T-cell (primary cell): ENCODE measurements at regions not wholly inside any gene's neighbourhood (a gene's known extent, or its start where the extent isn't known, plus 50 kb on each side); places are given as distances from the start of the nearest gene placed in this dataset.

Experiments used
- ATAC-seq, 4 experiments: fragments of 200-7000 bp in 3 of 4; fragments of 150-1000 bp in 1 of 4; cut with Tn5 transposase; replicated peaks in 1 of 4; 1 replicate in 3 of 4; 2 replicates in 1 of 4; pipeline ENCODE4 v1.10.0; 2021; ENCODE audit warnings: moderate library complexity in 3 of 4, mild to moderate bottlenecking in 2 of 4, moderate number of reproducible peaks in 1 of 4
- CTCF ChIA-PET, 2 donors: fragments of 300-600 bp; sonication (Branson Sonifier 250); formaldehyde crosslinking; loops; one replicate each; lab custom pipeline; 2022; ENCODE audit warnings: antibody characterized with exemption in 2 of 2; lab: Charles Lee
- POLR2A ChIA-PET, 2 donors: fragments of 300-600 bp; sonication (Branson Sonifier 250); formaldehyde crosslinking; loops; one replicate each; lab custom pipeline; 2022; ENCODE audit warnings: antibody characterized with exemption in 2 of 2; lab: Charles Lee
- DNase-seq, 35 experiments: peaks; one replicate each; pipeline versions ENCODE4 v3.0.0 to v3.0.0-alpha.2; 2013 to 2023
- H3K27ac ChIP-seq: one replicate; pipeline ENCODE4 v1.5.1; 2013; ENCODE audit warnings: low read length
- H3K27me3 ChIP-seq, 2 experiments: replicated peaks in 1 of 2; 1 replicate in 1 of 2; 2 replicates in 1 of 2; pipeline versions ENCODE4 v1.6.1 to v1.7.0; 2013; ENCODE audit warnings: low read length in 1 of 2, mixed read lengths in 1 of 2; ENCODE audit not compliant: control insufficient read depth in 2 of 2, insufficient read depth in 2 of 2; ENCODE audit errors: extremely low read depth in 1 of 2
- H3K36me3 ChIP-seq, 2 donors: 1 replicate in 1 of 2; 2 replicates in 1 of 2; pipeline versions ENCODE4 v1.6.1 to v1.7.0; 2013; ENCODE audit warnings: low read length in 1 of 2; ENCODE audit not compliant: control insufficient read depth in 2 of 2, insufficient read depth in 1 of 2; ENCODE audit errors: extremely low read depth in 1 of 2
- H3K4me1 ChIP-seq, 2 experiments: 1 replicate in 1 of 2; 2 replicates in 1 of 2; pipeline versions ENCODE4 v1.6.1 to v1.7.0; 2013; ENCODE audit warnings: low read length in 2 of 2, mixed read lengths in 1 of 2; ENCODE audit not compliant: insufficient read depth in 2 of 2, control insufficient read depth in 1 of 2; ENCODE audit errors: extremely low read depth in 1 of 2
- H3K4me3 ChIP-seq, 2 donors: 1 replicate in 1 of 2; 2 replicates in 1 of 2; pipeline versions ENCODE4 v1.5.1 to v1.7.0; 2013; ENCODE audit warnings: mild to moderate bottlenecking in 2 of 2, low read length in 1 of 2, moderate library complexity in 1 of 2; ENCODE audit not compliant: control insufficient read depth in 1 of 2; ENCODE audit errors: extremely low read depth in 1 of 2
- H3K9me3 ChIP-seq: 2 replicates; pipeline ENCODE4 v1.7.0; 2013
- H3K27ac Mint-ChIP-seq, 2 donors: one replicate each; pipeline ENCODE4 v1.8.0; 2020 to 2021; ENCODE audit warnings: mild to moderate bottlenecking in 2 of 2, mixed read lengths in 2 of 2
- H3K27me3 Mint-ChIP-seq, 2 donors: one replicate each; pipeline ENCODE4 v1.8.0; 2021 to 2022; ENCODE audit warnings: mixed read lengths in 2 of 2
- H3K36me3 Mint-ChIP-seq: one replicate; pipeline ENCODE4 v1.8.0; 2021; ENCODE audit warnings: mixed read lengths
- H3K4me1 Mint-ChIP-seq, 3 donors: one replicate each; pipeline ENCODE4 v1.8.0; 2020 to 2022; ENCODE audit warnings: mixed read lengths in 3 of 3, mild to moderate bottlenecking in 1 of 3
- H3K4me3 Mint-ChIP-seq, 3 donors: one replicate each; pipeline ENCODE4 v1.8.0; 2020 to 2022; ENCODE audit warnings: mild to moderate bottlenecking in 3 of 3, mixed read lengths in 3 of 3, moderate library complexity in 3 of 3
- H3K9me3 Mint-ChIP-seq, 3 donors: one replicate each; pipeline ENCODE4 v1.8.0; 2020 to 2022; ENCODE audit warnings: mixed read lengths in 3 of 3
- WGBS: methylation state at CpG from one replicate; pipeline ENCODE4 v1.1.5; 2013; ENCODE audit warnings: missing lambda C conversion rate; ENCODE audit not compliant: insufficient coverage; 5-methylcytosine and 5-hydroxymethylcytosine counted together

- ATAC-seq, result no peak
- H3K4me1 Mint-ChIP-seq, result no peaks in the 10 kb centered on the region
- DNase-seq, result no peak
- H3K4me3 Mint-ChIP-seq, result no peak overlapping the region
- Histone ChIP-seq H3K4me1 (no peaks in the 10 kb centered on the region), H3K27ac (no peak overlapping the region), H3K4me3 (no peak overlapping the region), H3K9me3 (no peaks in the 10 kb centered on the region), H3K36me3 (no peaks in the 10 kb centered on the region), H3K27me3 (peaks cover 0 to 5% of the 10 kb centered on the region in 2 experiments)
- H3K9me3 Mint-ChIP-seq, result no peaks in the 10 kb centered on the region
- POLR2A ChIA-PET, result no interaction called here
- peaks cover 0 to 2% of the 10 kb centered on the region in 2 donors for H3K27me3 Mint-ChIP-seq
- CTCF ChIA-PET, result no interaction called here
- no peak overlapping the region for H3K27ac Mint-ChIP-seq
- no peaks in the 10 kb centered on the region for H3K36me3 Mint-ChIP-seq
- no CpG with 5 or more reads among the region's 4 CpGs for WGBS
Measured at GRCh38 chr5:38162625-38163024, 95.7 kb upstream of the EGFLAM start.

- WGBS, result no CpG with 5 or more reads among the region's 2 CpGs
- peaks cover 5 to 18% of the 10 kb centered on the region in 2 donors for H3K27me3 Mint-ChIP-seq
- no peaks in the 10 kb centered on the region for H3K36me3 Mint-ChIP-seq
- ChIA-PET CTCF (interaction anchor here in 1 of 2 donors (0.7 kb wide), 1 partner anchor 11 kb away, joined by 3 read pairs; no protein-coding TSS in a partner anchor), POLR2A (no interaction called here)
- Histone ChIP-seq H3K4me3 (no peak overlapping the region), H3K9me3 (no peaks in the 10 kb centered on the region), H3K27me3 (peaks cover 0 to 2% of the 10 kb centered on the region in 2 experiments), H3K4me1 (no peaks in the 10 kb centered on the region), H3K27ac (no peak overlapping the region), H3K36me3 (no peaks in the 10 kb centered on the region)
- no peak overlapping the region for H3K4me3 Mint-ChIP-seq
- no peak overlapping the region for H3K27ac Mint-ChIP-seq
- H3K4me1 Mint-ChIP-seq, result no peaks in the 10 kb centered on the region
- ATAC-seq (no peak), DNase-seq (no peak)
- H3K9me3 Mint-ChIP-seq, result no peaks in the 10 kb centered on the region
Measured at GRCh38 chr5:38157024-38157423, 101.3 kb upstream of the EGFLAM start.

GRCh38 chr5:38154615-38155204, 103.6 kb upstream of the EGFLAM start:
- no peak overlapping the region for H3K27ac ChIP-seq
- no peak overlapping the region for H3K27ac Mint-ChIP-seq
- H3K4me3 ChIP-seq, result no peak overlapping the region
- H3K27me3 Mint-ChIP-seq, result peaks cover 2 to 26% of the 10 kb centered on the region in 2 donors
- no peaks in the 10 kb centered on the region for H3K9me3 Mint-ChIP-seq
- no peak for ATAC-seq
- H3K4me1 Mint-ChIP-seq, result no peaks in the 10 kb centered on the region
- no peak for DNase-seq
- ChIA-PET CTCF (no interaction called here), POLR2A (no interaction called here)
- no peak overlapping the region for H3K4me3 Mint-ChIP-seq
- H3K4me1 ChIP-seq, result no peaks in the 10 kb centered on the region
- H3K27me3 ChIP-seq, result peaks cover 2 to 3% of the 10 kb centered on the region in 2 experiments
- H3K9me3 ChIP-seq, result no peaks in the 10 kb centered on the region
- H3K36me3 ChIP-seq, result no peaks in the 10 kb centered on the region
- WGBS, result 83% methylated on average over 1 of the region's 1 CpG
- H3K36me3 Mint-ChIP-seq, result no peaks in the 10 kb centered on the region

GRCh38 chr5:38151878-38152277, 106.5 kb upstream of the EGFLAM start:
- no peak overlapping the region for H3K27ac Mint-ChIP-seq
- no peak overlapping the region for H3K4me3 Mint-ChIP-seq
- ChIA-PET POLR2A (no interaction called here), CTCF (no interaction called here)
- H3K27ac ChIP-seq, result no peak overlapping the region
- ATAC-seq (no peak), DNase-seq (no peak)
- no peaks in the 10 kb centered on the region for H3K36me3 Mint-ChIP-seq
- 17% methylated on average over 1 of the region's 2 CpGs for WGBS
- no peak overlapping the region for H3K4me3 ChIP-seq
- peaks cover 2 to 3% of the 10 kb centered on the region in 2 experiments for H3K27me3 ChIP-seq
- no peaks in the 10 kb centered on the region for H3K36me3 ChIP-seq
- no peaks in the 10 kb centered on the region for H3K9me3 ChIP-seq
- peaks cover 2 to 26% of the 10 kb centered on the region in 2 donors for H3K27me3 Mint-ChIP-seq
- H3K9me3 Mint-ChIP-seq, result no peaks in the 10 kb centered on the region
- no peaks in the 10 kb centered on the region for H3K4me1 ChIP-seq
- no peaks in the 10 kb centered on the region for H3K4me1 Mint-ChIP-seq

GRCh38 chr5:38149815-38150195, 108.6 kb upstream of the EGFLAM start:
- H3K36me3 ChIP-seq, result no peaks in the 10 kb centered on the region
- ChIA-PET CTCF (no interaction called here), POLR2A (interaction anchor here in 1 of 2 donors (0.5 kb wide), 1 partner anchor 516 kb away, joined by 7 read pairs; no protein-coding TSS in a partner anchor)
- H3K4me1 Mint-ChIP-seq, result no peaks in the 10 kb centered on the region
- H3K27me3 ChIP-seq, result peaks cover 2 to 3% of the 10 kb centered on the region in 2 experiments
- no peak overlapping the region for H3K27ac Mint-ChIP-seq
- H3K27ac ChIP-seq, result no peak overlapping the region
- DNase-seq (no peak), ATAC-seq (no peak)
- peaks cover 0 to 20% of the 10 kb centered on the region in 2 donors for H3K27me3 Mint-ChIP-seq
- no peaks in the 10 kb centered on the region for H3K36me3 Mint-ChIP-seq
- no peak overlapping the region for H3K4me3 Mint-ChIP-seq
- H3K9me3 ChIP-seq, result no peaks in the 10 kb centered on the region
- H3K9me3 Mint-ChIP-seq, result no peaks in the 10 kb centered on the region
- no peak overlapping the region for H3K4me3 ChIP-seq
- H3K4me1 ChIP-seq, result no peaks in the 10 kb centered on the region

GRCh38 chr5:38148021-38148625, 110.2 kb upstream of the EGFLAM start:
- Mint-ChIP-seq H3K36me3 (no peaks in the 10 kb centered on the region), H3K9me3 (no peaks in the 10 kb centered on the region), H3K27ac (no peak overlapping the region), H3K4me1 (no peaks in the 10 kb centered on the region), H3K4me3 (no peak overlapping the region), H3K27me3 (peaks cover 0 to 16% of the 10 kb centered on the region in 2 donors)
- Histone ChIP-seq H3K4me1 (no peaks in the 10 kb centered on the region), H3K9me3 (no peaks in the 10 kb centered on the region), H3K4me3 (no peak overlapping the region), H3K36me3 (no peaks in the 10 kb centered on the region), H3K27ac (no peak overlapping the region), H3K27me3 (peaks cover 0 to 3% of the 10 kb centered on the region in 2 experiments)
- 91% methylated on average over 8 of the region's 10 CpGs for WGBS
- no peak for ATAC-seq
- CTCF ChIA-PET, result no interaction called here
- POLR2A ChIA-PET, result no interaction called here
- DNase-seq, result no peak
